ENCODE measurements at regions not wholly inside any gene's neighbourhood (a gene's known extent, or its start where the extent isn't known, plus 50 kb on each side); places are given as distances from the start of the nearest gene placed in this dataset.
"Not testable (repeated sequence)": the region's sequence is repeated elsewhere in the genome, so short reads cannot be mapped to it uniquely, and the experiment has no call there.

DNA sequence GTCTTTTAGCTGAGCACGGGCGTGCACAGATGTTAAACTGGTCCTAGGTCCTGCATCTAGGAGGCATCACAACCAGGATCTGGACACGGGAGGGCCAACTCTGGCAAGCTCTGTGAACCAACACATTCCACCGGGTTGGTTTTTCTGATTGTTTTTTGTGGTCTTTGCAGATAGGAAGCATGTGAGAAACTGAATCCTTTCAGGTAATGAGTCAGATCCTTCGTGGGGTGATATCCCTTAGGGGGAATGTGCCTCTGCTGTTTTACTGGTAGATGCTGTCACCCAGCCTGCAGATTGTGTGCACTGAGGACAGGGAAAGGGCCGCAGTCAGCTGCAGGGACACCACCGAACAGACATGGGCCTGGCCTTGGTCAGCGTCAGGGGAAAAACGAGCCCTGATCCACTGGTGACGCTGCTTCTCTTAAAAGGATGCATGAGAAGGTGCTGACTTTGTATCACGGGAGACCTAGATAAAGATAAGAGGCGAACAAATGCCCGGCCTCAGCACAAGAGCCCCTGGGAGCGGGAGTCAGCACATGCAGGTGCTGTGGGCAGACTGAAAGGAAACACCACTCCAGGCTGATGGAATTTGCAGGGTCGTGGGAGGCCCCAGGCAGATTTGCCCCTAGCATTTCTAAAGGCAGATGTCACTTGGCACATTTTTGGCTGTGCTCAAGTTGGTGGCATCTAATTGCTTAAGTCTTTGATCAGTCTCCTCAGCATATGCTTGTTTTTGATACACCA is 51.1 kb downstream of the DOP1B start:
- DNase-seq (ENCODE audit: low read depth) = no peak

DNA sequence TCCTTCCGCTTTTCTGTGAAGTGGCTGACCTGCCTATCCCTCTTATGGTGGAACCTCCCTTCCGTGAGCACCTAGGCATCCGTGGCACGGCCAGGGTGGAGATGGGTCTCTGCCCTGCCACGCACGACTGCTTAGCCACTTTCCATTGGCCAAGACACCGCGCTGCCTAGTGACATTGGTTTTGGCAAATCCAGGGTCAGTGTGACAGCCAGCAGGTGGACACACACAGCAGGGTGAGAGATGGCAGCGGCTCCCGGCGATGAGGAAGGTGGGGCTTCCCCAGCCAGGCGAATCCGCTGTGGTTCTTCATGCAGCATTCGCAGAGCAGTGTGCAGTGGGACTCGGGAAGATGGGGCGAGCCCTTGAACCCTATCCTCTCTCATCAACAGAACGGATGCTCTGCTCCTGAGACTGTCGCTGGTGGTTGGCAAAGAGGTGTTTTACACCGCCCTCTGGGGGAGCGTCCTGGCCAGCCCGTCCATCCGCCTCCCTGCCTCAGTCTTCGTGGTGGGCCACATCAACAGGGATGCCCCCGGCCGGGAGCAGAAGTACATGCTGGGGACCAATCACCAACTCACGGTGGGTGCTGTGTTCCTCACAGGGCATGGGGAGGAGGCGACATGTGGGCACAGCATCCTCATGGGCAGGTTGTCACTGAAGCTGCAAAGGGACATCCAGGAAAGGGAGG is 51.8 kb downstream of the DOP1B start:
- DNase-seq (ENCODE audit: low read depth) = no peak

DNA sequence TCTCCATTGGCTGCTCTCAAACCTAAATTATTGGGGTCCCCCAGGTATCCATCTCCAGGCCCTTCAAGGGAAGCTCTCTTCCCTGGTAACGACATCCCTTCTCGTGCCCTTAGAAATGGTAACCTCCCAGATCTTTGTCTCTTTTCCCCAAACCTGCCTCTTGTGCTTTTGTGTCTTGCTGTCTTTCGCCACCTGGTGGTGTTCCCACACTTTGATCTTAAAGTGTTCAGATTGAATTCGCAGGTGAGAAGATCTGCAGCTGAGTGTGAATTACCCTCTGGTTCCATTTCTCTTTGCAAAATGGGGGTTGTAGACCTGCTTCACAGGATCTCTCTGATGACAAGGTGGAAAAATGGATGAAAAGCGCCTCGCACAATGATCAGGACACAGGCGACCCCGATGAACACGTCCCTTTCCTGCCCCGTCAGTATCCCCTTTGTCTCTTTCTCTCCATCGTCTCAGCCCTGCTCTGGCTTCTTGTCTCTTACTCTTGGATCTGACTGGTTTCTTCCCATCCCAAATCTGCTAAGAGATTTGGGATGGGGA is 53.1 kb downstream of the DOP1B start:
- peak; percentile 36 for DNase-seq (ENCODE audit: low read depth)

DNA sequence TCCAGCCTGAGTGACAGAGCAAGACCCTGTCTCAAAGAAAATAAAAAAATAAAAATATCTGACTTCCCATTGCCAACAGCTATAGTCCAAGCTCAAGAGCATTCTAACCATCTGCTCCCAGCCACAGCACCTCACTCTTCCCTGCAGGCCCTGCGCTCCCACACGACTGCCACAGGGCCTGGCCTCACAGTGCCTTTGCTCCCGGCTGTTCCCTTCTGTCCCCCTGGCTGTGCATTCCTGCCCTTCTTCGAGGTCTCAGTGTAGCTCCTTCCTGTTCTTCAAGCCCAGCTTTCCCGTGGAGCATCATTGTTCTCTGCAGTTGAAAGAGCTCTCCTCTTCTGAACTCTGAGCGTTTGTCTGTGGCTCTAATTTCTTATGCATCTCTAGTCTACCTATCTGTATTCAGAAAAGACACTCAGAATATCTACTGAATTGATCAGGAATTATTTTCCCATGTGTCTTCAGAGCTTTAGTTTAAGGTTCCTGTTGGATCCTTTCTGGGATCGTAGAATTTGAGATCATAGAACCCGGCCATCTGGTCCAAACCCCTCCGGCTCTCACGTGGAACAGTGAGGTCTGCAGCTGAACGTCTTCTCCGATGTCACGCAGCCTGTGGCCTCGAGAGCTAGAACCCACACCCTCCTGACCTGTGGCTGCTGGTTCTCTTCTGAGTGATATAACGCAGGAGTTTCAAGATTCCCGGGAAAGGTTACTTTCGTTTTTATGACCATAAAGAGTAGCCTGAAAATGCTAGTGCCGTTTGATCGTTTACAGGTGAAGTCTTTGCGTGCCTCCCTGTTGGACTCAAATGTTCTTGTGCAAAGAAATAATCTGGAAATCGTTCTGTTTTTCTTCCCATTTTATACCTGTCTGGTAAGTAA is 54.4 kb downstream of the DOP1B start:
- no peak for DNase-seq (ENCODE audit: low read depth)

DNA sequence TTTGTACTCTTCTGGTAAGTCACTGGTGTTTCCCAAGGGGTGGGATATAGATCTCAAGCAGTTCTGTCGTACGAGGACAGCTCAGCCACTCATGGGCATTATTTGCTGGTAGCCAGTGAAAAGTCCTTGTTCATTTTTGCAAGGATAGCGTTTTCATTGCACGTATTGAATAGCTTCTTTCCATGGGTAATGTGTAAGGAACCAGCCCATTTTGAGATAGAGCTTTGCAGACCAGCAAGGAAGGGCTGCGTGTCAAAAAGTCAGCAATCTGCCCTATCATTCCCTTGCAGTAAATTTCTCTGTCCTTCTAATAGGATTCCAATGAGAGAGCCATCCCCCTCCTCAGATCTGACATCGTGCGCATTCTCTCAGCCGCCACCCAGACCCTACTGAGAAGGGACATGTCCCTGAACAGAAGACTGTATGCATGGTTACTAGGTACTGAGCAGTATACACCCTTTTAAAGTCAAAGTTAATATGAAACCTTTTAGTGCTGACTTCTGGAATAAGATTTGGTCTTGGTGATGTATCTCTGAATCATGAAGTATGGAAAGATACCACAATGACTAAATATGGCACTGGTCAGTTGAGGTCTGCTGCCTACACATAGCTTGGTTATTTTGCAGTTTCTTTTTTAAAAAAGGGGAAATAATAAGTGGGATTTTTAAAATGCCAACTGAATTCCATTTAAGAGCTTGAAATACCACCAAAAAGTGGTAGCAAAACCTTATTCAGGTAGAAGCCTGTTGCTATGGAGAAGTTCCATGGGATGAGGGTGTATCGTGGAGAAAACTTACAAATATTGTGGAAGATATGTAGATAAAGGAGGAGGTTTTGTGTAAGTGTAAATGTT is 55.3 kb downstream of the DOP1B start:
- peak; percentile 42 for DNase-seq (ENCODE audit: low read depth)

DNA sequence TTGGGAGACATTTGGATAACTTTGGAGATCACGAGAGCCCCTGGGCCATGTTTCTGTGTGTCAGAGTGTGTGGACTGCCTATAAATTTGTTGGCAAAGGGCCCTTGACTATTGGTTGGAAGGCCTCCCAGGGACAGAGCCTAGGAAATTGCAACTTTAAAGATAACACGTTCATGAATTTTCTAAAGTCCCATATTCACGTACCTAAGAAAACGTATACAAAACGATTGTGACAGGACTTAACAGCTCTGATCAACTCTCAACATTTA is 55.8 kb downstream of the DOP1B start:
- no peak for DNase-seq (ENCODE audit: low read depth)

DNA sequence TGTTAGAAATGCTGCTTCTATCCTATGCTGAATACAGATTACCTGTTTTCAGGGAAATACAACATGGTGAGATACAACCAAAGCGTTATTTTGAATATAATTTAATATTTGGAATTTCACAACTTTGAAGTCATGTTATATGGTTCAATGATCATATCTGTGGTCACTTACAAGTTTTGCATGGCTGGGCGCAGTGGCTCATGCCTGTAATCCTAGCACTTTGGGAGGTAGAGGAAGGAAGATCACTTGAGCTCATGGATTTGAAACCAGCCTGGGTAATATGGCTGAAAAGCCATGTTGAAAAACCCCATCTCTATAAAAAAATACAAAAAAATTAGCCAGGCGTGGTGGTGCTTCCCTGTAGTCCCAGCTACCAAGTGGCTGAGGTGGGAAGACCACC is 57.9 kb downstream of the DOP1B start:
- no peak for DNase-seq (ENCODE audit: low read depth)

DNA sequence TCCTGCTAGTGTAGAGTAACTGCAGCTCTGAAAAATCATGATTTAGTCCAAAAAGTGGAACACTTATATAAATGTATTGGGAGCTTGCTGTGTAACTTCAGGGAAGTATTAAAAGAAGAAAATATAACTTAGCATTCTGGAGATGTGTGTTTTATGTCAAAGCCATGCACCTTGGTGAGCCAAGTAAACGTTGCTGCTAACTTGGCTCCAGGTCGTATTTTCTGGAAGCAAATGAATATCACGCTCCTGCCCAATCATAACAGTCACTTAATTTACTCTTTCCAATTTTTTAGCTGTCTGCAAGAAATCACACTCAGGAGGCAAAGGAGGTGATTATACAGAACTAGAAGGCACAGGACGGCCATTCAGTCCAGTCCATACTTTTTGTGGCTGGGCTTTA is 61.1 kb downstream of the DOP1B start:
- DNase-seq (ENCODE audit: low read depth) = no peak

DNA sequence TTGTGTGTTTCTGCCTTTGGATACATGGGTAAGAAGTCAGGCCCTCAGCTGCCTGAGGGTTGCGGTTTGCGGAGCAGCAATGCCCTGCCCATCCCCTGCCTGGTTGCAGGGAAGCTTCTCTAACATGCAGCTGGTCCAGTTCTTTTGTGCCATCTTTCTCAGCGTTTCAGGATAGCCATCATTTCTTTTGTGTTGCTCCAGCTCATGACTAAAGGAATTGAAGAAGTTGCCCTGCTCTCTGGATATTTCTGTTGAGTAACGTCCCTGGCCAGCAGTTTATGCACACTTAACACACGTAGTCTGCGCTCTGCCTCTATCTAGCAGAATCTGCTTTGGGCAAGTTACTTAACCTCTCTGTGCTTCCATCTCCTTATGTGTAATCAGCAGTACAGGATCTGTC is 62.1 kb downstream of the DOP1B start:
- no peak for DNase-seq (ENCODE audit: low read depth)

DNA sequence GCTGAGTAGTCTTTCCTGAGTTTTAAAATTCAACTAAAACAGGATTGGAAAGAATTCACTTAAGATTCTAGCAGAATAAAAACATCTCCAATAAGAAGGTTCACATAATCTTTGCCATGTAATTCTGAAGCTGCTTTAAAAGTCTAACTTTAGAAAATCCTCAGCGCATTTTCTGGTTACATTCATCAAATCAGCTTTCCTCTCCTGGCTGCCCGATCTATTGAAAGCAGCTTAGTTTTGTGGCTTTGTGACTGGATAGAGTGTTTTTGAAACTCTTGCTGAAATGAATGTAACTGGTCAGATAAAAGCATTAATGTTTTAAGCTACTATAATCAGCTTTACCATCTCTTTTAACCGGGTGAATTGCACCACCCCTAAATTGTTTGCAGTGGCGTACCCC is 66.8 kb downstream of the DOP1B start:
- no peak for DNase-seq (ENCODE audit: low read depth)

DNA sequence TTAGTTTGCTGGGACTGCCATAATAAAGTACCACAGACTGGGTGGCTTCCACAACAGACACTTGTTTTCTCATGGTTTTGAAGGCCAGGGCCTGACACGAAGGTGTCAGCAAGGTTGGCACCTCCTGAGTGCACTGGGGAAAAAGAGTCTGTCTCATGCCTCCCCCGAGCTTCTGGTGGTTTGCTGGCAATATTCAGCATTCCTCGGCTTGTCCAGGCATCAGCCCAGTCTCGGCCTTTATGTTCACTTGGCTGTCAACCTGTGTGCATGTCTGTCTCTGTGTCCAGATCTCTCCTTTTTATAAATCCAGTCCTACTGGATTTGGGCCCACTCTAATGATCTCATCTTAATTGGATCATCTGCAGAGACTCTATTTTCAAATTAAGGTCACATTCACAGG is 72.6 kb downstream of the DOP1B start:
- no peak for DNase-seq (ENCODE audit: low read depth)

DNA sequence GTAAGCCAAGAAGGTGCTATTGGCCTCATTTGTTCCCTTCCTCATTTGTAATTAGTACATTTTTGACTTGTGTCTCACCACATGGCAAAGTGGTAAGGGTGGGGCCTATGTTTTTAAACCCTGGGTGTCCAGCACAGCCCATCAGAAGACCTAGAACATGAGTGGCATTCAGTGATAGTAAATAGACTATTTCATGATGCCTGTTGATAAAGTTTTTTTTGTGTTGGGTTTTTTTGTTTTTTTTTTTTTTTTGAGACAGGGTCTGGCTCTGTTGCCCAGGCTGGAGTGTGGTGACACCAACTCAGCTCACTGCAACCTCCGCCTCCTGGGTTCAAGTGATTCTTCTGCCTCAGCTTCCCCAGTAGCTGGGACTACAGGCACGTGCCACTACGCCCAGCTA is 74.8 kb downstream of the DOP1B start:
- not testable (repeated sequence) for DNase-seq (ENCODE audit: low read depth)

DNA sequence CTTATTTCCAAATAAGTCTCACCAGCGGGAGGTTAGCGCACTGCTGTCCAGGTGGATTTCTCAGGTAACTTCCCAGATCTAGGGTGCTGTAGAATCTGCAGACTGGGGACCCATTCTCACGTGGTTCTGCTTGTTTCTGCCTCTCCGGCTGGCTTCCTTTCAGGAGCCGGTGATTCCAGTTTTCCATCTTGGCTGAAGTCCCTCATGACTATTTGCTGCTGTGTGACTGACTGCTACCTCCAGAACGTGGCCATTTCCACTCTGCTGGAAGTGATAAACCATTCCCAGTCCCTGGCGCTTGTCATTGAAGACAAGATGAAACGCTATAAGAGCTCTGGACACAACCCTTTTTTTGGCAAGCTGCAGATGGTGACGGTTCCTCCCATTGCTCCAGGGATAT is 76.0 kb downstream of the DOP1B start:
- no peak for DNase-seq (ENCODE audit: low read depth)

DNA sequence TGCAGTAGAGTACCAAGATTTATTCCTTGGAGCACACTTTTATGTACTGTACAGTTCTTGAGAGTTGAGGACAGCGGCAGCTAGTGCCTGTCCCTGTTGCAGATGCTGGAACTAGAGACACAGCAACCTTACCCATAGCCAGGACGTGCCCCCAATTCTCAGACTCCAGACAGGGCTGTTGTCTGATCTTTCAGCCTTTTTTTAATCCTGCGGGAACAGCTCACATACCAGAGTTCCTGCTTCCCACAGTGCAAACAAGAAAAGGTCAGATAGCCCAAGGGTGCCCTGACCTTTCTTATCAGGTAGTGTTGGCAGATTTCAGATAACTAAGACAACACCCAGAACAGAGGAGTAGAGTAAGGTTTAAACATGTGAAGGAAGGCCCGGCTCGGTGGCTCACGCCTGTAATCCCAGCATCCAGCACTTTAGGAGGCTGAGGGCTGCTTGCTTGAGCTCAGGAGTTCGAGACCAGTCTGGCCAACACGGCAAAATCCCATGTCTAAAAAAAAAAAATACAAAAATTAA is 78.5 kb downstream of the DOP1B start:
- DNase-seq (ENCODE audit: low read depth) = no peak

DNA sequence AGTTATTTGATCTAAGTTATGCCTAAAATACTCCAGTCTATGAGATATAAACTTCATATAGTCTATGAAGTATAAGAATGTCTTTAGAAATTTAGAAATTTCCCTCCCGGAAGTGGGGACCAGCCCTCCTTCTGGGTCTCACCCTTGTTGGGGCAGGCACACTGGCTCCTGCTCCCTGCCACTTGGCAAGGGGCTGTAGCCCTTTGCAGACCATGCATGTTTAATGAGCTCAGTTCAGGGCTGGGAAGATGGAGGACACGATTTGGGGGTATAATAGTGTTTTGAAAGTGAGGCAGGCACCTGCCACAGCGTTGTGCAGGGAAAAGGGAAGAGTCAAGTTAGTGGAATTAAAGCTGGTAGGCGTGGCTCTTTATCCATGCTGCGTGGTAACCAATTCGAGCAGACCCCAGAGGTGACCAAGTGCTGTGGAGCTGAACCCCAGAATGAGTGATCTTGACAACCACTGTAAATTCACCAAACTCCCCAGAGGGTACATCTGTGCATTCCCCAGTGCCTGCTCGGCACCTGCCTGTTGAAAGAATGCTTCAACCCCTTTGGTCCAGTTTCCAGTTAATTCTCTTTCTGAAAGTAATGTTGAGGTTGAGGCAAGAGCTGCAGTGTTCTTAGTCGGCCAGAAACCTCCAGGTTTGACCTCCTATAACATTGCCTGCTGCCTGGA is 79.6 kb downstream of the DOP1B start:
- DNase-seq (ENCODE audit: low read depth) = no peak

DNA sequence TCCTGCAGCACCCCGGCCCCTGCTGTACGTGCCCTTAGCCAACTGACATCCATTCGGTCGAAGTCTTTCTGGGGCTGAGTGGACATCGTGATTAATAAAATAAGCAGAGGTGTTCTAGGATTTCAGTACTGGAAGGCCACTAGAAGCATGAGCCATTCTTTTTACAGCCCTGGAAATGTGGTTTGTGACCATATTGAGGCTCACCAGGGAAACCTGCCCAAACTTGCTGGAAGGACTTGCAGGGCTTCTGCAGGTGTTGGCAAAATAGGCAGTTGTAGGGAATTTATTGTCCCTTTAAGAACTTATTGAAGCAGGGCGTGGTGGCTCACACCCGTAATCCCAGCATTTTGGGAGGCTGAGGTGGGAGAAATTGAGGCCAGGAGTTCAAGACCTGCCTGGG is 80.8 kb downstream of the DOP1B start:
- no peak for DNase-seq (ENCODE audit: low read depth)

DNA sequence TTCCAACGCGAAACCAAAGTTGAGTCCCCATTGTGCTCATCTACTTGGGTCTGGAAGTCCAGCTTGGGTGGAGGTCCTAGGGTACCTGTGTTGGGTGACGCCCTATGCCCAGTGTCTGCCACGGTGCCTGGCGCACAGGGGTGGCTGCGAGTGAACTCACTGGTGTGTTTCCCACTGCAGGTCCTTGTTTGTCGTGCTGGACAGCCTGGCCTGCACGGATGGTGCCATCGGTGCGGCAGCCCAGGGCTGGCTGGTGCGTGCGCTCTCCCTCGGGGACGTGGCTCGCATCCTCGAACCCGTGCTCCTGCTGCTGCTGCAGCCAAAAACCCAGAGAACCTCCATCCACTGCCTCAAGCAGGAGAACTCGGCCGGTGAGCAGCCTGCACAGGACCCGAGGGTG is 80.4 kb upstream of the MORC3 start:
- no peak for DNase-seq (ENCODE audit: low read depth)

DNA sequence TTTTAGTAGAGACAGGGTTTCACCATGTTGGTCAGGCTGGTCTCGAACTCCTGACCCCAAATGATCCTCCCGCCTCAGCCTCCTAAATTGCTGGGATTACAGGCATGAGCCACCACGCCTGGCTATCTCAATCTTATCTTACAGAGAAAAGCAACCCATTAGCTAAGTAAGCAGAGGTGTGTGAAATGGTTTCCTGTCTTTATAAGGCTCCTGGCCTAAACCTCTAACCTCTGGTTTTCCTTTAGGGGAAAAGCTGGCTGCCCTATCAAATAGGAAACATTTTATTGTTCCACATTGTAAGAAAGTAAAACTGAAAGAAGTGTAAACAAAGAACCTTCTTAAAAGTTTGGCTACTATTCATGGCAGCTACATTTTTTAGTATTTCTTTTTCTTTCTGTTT is 78.3 kb upstream of the MORC3 start:
- no peak for DNase-seq (ENCODE audit: low read depth)

DNA sequence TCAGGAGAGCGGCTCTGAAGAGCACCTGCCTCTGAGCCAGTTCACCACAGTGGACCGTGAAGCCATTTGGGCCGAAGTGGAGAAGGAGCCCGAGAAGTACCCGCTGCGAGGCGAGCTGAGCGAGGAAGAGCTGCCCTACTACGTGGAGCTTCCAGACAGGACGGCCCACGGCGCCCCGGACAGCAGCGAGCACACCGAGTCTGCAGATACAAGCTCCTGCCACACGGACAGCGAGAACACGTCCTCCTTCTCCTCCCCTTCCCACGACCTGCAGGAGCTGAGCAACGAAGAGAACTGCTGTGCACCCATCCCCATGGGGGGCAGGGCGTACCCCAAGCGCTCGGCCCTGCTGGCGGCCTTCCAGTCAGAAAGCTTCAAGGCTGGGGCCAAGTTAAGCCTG is 74.9 kb upstream of the MORC3 start:
- no peak for DNase-seq (ENCODE audit: low read depth)

DNA sequence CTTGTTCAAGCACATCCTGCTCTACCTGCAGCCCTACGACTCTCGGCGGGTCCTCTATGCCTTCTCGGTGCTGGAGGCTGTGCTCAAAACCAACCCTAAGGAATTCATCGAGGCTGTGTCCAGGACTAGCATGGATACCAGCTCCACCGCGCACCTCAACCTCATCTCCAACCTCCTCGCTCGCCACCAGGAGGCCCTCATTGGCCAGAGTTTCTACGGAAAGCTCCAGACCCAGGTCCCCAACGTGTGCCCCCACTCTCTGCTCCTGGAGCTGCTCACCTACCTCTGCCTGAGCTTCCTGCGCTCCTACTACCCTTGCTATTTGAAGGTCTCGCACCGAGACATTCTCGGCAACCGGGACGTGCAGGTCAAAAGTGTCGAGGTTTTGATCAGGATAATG is 74.3 kb upstream of the MORC3 start:
- no peak for DNase-seq (ENCODE audit: low read depth)

DNA sequence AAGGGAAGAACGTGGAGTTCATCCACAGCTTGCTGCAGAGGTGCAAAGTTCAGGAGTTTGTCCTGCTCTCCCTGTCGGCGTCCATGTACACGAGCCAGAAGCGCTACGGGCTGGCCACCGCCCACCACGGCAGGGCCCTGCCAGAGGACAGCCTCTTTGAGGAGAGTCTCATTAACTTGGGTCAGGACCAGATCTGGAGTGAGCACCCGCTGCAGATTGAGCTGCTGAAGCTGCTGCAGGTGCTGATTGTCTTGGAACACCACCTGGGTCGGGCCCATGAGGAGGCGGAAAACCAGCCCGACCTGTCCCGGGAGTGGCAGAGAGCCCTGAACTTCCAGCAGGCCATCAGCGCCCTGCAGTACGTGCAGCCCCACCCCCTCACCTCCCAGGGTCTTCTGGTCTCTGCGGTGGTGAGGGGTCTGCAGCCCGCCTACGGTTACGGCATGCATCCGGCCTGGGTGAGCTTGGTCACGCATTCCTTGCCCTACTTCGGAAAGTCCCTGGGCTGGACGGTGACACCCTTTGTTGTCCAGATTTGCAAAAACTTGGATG is 73.8 kb upstream of the MORC3 start:
- DNase-seq (ENCODE audit: low read depth) = no peak

Data from fibroblast of the conjunctiva (primary cell).